Glutamatergic neuron (in vitro differentiated cells): ENCODE measurements at regions not wholly inside any gene's neighbourhood (a gene's known extent, or its start where the extent isn't known, plus 50 kb on each side); places are given as distances from the start of the nearest gene placed in this dataset.

ENCODE experiments used
- DNase-seq: peaks from one replicate; pipeline ENCODE4 v3.0.0; 2022
- H3K27ac Mint-ChIP-seq: one replicate; pipeline ENCODE4 v1.8.0; 2020; ENCODE audit warnings: mild to moderate bottlenecking, mixed read lengths, inconsistent platforms; ENCODE audit not compliant: unreplicated experiment
- H3K27me3 Mint-ChIP-seq: one replicate; pipeline ENCODE4 v1.8.0; 2020; ENCODE audit warnings: mild to moderate bottlenecking, moderate library complexity, mixed read lengths, inconsistent platforms; ENCODE audit not compliant: unreplicated experiment
- H3K36me3 Mint-ChIP-seq: one replicate; pipeline ENCODE4 v1.8.0; 2020; ENCODE audit warnings: mild to moderate bottlenecking, mixed read lengths, inconsistent platforms; ENCODE audit not compliant: unreplicated experiment
- H3K4me1 Mint-ChIP-seq: one replicate; pipeline ENCODE4 v1.8.0; 2020; ENCODE audit warnings: mild to moderate bottlenecking, low read depth, mixed read lengths, inconsistent platforms; ENCODE audit not compliant: unreplicated experiment
- H3K4me3 Mint-ChIP-seq: one replicate; pipeline ENCODE4 v1.8.0; 2020; ENCODE audit warnings: mild to moderate bottlenecking, mixed read lengths, inconsistent platforms; ENCODE audit not compliant: unreplicated experiment
- H3K9me3 Mint-ChIP-seq: one replicate; pipeline ENCODE4 v1.8.0; 2020; ENCODE audit warnings: mild to moderate bottlenecking, moderate library complexity, mixed read lengths, inconsistent platforms; ENCODE audit not compliant: unreplicated experiment
- TF ChIP-seq, protein P1 (sequence below): fragments of 200-600 bp; sonication (generic); IDR thresholded peaks from one replicate; pipeline ENCODE4 v1.5.0; 2021; ENCODE audit not compliant: partially characterized antibody, unreplicated experiment

DNA sequence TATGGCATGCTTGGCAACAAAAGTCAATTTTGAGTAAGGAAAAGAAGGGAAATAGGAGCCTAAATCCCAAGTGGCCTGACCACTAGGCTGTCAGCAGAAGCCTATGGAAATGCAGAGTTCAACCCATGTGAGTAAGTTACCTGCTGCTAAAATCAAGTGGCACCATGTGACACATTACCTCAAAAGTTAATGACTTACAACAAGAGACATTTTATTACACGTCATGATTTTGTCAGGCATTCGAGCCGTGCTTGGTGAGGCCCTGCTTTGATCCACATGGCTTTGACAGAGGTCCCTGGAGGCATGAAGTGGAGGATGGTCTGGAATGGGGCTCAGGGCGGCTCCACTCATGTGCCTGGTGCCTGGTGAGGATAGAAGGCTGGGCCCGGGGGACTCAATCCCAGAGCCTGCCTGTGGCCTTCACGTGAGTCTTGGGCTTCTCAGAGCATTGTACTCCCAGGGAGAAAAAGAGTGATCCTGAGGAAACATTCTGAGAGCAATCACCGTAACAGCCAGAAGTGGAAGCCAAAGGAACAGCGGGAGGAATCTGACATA is 339.1 kb upstream of the B3GAT1 start:
- no peak overlapping the region for H3K27ac Mint-ChIP-seq
- H3K27me3 Mint-ChIP-seq, result no peaks in the 10 kb centered on the region
- no peak for DNase-seq
- peaks cover 2% of the 10 kb centered on the region for H3K4me1 Mint-ChIP-seq
- TF ChIP-seq, protein P1, sequence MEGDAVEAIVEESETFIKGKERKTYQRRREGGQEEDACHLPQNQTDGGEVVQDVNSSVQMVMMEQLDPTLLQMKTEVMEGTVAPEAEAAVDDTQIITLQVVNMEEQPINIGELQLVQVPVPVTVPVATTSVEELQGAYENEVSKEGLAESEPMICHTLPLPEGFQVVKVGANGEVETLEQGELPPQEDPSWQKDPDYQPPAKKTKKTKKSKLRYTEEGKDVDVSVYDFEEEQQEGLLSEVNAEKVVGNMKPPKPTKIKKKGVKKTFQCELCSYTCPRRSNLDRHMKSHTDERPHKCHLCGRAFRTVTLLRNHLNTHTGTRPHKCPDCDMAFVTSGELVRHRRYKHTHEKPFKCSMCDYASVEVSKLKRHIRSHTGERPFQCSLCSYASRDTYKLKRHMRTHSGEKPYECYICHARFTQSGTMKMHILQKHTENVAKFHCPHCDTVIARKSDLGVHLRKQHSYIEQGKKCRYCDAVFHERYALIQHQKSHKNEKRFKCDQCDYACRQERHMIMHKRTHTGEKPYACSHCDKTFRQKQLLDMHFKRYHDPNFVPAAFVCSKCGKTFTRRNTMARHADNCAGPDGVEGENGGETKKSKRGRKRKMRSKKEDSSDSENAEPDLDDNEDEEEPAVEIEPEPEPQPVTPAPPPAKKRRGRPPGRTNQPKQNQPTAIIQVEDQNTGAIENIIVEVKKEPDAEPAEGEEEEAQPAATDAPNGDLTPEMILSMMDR, result no peak
- H3K36me3 Mint-ChIP-seq, result peaks cover 4% of the 10 kb centered on the region
- H3K4me3 Mint-ChIP-seq, result no peak overlapping the region
- peaks cover 8% of the 10 kb centered on the region for H3K9me3 Mint-ChIP-seq

DNA sequence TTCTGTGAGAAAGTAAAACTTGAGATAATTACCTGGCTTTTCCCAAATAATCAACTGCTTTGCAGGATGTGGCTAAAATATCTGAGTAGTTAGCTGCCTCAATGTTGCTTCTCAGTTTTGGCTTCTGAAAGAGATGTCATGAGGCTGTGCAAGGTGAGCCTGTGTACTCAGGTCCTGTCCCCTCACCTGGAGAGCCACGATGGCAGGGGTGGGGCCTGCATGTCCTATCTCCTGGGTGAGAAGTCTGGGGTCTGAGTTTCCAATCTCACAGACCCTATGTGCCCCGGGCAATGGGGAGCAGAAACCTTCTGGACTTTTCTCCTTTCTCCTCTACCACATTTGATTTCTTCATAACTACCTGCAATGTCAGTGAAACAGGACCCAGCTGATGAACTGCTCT is 338.6 kb upstream of the B3GAT1 start:
- no peak for DNase-seq
- peaks cover 9% of the 10 kb centered on the region for H3K36me3 Mint-ChIP-seq
- TF ChIP-seq, protein P1, result no peak
- no peak overlapping the region for H3K27ac Mint-ChIP-seq
- no peaks in the 10 kb centered on the region for H3K27me3 Mint-ChIP-seq
- peaks cover 2% of the 10 kb centered on the region for H3K4me1 Mint-ChIP-seq
- H3K9me3 Mint-ChIP-seq, result peaks cover 8% of the 10 kb centered on the region
- H3K4me3 Mint-ChIP-seq, result no peak overlapping the region

DNA sequence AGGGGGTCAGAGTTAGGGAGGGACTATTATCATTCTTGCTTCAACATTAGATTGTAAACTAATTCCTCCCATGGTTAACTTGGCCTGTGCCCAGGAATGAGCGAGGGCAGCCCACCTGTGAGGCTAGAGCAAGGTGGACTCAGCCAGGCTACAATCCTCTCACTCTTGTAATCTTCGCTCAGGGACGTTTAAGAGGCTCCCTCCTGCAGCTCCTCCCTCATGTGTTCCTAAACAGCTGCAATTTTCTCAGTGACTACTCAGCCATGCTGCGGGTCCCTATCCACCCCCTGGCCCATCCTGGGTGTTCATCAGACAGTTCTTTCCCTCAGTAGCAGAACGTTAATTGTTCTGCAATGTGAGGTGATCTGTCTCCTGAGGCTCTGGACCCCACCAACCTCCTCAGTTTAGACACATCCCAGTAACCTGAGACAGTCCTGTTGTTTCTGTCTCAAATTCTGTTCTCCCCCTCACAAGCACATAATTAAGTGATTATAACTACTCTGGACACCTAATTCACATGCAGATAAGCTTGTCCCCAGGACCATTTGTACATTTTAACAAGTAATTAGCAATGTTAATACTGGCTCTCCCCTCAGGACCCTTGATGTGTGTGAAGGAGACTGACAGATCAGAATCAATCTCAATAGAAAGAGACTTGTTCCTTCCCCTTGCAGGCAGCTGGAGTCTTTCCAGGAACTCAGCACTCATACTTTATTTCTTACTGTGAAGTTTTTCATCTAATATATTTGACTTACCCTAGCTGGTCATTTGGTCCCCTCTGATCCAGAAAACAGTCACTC is 337.2 kb upstream of the B3GAT1 start:
- Mint-ChIP-seq H3K36me3 (peaks cover 12% of the 10 kb centered on the region), H3K27ac (no peak overlapping the region), H3K9me3 (peaks cover 8% of the 10 kb centered on the region), H3K4me3 (no peak overlapping the region), H3K27me3 (no peaks in the 10 kb centered on the region), H3K4me1 (peaks cover 2% of the 10 kb centered on the region)
- DNase-seq, result no peak
- TF ChIP-seq, protein P1, result no peak

DNA sequence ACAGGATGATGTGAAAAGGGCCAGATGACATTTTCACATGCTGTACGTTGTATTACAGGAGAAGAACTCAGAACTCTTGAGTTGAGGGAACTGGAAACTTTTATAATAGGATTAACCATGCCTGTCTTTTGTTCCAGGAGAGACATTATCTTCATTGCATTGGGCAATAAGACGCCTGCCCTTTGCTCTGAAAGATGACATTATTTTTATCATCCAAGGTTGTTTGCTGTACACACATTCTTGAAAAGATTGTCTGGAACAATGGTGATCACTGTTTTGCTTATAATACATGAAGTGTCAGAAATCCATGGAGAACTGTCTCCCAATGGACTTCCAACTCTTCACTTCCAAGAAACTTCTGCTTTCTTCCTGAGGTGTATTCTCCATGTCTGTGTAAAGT is 334.6 kb upstream of the B3GAT1 start:
- no peak overlapping the region for H3K27ac Mint-ChIP-seq
- TF ChIP-seq, protein P1, result no peak
- H3K36me3 Mint-ChIP-seq, result peaks cover 12% of the 10 kb centered on the region
- no peak overlapping the region for H3K4me3 Mint-ChIP-seq
- peaks cover 8% of the 10 kb centered on the region for H3K9me3 Mint-ChIP-seq
- no peak for DNase-seq
- peaks cover 11% of the 10 kb centered on the region for H3K4me1 Mint-ChIP-seq
- H3K27me3 Mint-ChIP-seq, result no peaks in the 10 kb centered on the region

DNA sequence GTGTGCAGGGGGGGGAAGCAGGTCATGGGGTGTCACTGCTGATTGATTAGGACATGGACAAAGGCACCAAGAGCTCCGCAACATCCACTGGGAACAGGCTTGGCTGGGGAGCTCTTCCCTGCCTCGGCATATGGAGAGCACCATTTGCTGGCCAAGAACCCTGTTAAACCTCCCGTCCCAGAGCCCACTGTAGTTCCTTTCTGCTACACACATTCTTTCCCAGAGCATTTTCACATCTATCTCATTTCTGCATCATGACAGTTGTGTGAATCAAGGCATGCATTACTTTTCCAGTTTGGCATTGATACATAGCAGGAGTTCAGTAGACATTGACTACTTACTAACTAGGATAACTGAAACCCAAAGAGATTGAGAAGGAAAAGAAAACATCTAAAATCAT is 333.4 kb upstream of the B3GAT1 start:
- TF ChIP-seq, protein P1, result no peak
- no peak overlapping the region for H3K4me3 Mint-ChIP-seq
- H3K27ac Mint-ChIP-seq, result no peak overlapping the region
- DNase-seq, result no peak
- peaks cover 11% of the 10 kb centered on the region for H3K4me1 Mint-ChIP-seq
- H3K27me3 Mint-ChIP-seq, result no peaks in the 10 kb centered on the region
- H3K36me3 Mint-ChIP-seq, result peaks cover 12% of the 10 kb centered on the region
- H3K9me3 Mint-ChIP-seq, result peaks cover 8% of the 10 kb centered on the region
